Mesothelial cell of epicardium (in vitro differentiated cells): ENCODE measurements at regions not wholly inside any gene's neighbourhood (a gene's known extent, or its start where the extent isn't known, plus 50 kb on each side); places are given as distances from the start of the nearest gene placed in this dataset.

Experiments
- DNase-seq, 2 experiments: peaks; one replicate each; pipeline ENCODE4 v3.0.0; 2021; ENCODE audit warnings: low spot score in 2 of 2; ENCODE audit not compliant: unreplicated experiment in 2 of 2
- H3K27ac Mint-ChIP-seq: 2 replicates; pipeline ENCODE4 v1.8.0; 2021; ENCODE audit warnings: mixed read lengths
- H3K27me3 Mint-ChIP-seq: 2 replicates; pipeline ENCODE4 v1.8.0; 2021; ENCODE audit warnings: low read depth, mixed read lengths
- H3K36me3 Mint-ChIP-seq: 2 replicates; pipeline ENCODE4 v1.8.0; 2021; ENCODE audit warnings: mixed read lengths
- H3K4me1 Mint-ChIP-seq: 2 replicates; pipeline ENCODE4 v1.8.0; 2021; ENCODE audit warnings: mixed read lengths
- H3K4me3 Mint-ChIP-seq: 2 replicates; pipeline ENCODE4 v1.8.0; 2021; ENCODE audit warnings: mild to moderate bottlenecking, moderate library complexity, mixed read lengths
- H3K9me3 Mint-ChIP-seq: 2 replicates; pipeline ENCODE4 v1.8.0; 2021; ENCODE audit warnings: mixed read lengths
- TF ChIP-seq, protein P1 (sequence below): fragments of 200-600 bp; sonication (generic); IDR thresholded peaks from one replicate; pipeline ENCODE4 v1.5.0; 2021; ENCODE audit warnings: antibody characterized with exemption; ENCODE audit not compliant: unreplicated experiment

DNA sequence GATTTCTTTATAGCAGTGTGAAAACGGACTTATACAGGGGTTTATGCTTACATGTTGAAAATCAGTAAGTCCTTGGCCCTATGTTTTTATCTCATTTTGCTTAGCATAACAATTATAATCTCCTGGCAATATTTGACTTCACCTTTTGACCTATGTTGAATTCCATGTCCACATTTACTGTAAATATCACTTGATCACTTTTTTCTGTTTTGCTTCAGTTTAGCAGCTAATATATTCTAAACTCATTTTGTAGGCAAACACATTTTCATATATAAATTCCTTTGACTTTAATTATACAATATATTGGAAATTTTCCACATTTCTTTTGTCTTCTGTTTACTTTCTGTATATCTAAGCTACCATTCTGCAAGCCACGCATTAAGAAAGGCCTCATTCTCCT, 674.0 kb downstream of the MAT2B start:
- H3K27me3 Mint-ChIP-seq, result peaks cover 3% of the 10 kb centered on the region
- H3K9me3 Mint-ChIP-seq, result peaks cover 7% of the 10 kb centered on the region
- no peak for DNase-seq
- no peaks in the 10 kb centered on the region for H3K36me3 Mint-ChIP-seq
- H3K27ac Mint-ChIP-seq, result no peak overlapping the region
- H3K4me1 Mint-ChIP-seq, result peaks cover 10% of the 10 kb centered on the region
- H3K4me3 Mint-ChIP-seq, result no peak overlapping the region
- TF ChIP-seq, protein P1, sequence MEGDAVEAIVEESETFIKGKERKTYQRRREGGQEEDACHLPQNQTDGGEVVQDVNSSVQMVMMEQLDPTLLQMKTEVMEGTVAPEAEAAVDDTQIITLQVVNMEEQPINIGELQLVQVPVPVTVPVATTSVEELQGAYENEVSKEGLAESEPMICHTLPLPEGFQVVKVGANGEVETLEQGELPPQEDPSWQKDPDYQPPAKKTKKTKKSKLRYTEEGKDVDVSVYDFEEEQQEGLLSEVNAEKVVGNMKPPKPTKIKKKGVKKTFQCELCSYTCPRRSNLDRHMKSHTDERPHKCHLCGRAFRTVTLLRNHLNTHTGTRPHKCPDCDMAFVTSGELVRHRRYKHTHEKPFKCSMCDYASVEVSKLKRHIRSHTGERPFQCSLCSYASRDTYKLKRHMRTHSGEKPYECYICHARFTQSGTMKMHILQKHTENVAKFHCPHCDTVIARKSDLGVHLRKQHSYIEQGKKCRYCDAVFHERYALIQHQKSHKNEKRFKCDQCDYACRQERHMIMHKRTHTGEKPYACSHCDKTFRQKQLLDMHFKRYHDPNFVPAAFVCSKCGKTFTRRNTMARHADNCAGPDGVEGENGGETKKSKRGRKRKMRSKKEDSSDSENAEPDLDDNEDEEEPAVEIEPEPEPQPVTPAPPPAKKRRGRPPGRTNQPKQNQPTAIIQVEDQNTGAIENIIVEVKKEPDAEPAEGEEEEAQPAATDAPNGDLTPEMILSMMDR, result no peak

DNA sequence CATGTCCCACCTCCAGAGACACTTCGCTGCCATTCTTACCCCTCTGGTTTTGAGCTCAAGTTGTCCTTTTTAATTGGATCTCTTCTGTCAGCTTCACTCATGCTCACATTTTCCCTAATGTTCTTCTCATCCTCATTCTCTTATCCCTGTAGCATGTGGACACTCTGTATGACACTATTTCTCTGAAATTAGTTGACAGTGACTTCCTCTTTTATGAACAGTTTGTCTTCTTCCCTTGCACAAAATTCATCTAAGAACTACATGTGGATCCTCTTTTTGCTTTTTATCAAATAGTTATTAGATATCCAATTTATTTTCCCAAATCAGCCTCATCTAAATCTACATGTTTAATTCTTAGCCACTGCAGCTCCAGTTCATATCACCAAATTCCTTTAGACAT, 676.2 kb downstream of the MAT2B start:
- TF ChIP-seq, protein P1, result no peak

DNA sequence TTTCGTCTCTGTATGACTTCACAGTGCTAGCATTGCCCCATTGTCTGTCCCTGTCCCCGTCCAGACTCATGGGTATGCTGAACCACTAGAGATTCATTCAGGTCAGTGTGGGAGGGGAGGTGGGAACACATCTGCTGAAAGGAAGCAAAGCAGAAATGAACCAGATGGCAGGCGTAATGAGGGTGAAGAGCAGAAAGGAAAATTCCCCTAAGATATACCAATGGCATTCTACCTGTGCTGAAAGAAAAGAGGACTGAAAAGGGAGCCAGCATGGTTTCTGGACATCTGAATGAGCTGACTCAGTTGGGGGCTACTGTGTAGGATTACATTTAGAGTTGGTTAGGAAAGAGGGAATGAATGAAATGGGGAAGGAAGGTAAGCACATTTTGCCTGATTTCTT, 678.7 kb downstream of the MAT2B start:
- Mint-ChIP-seq H3K27me3 (no peaks in the 10 kb centered on the region), H3K36me3 (no peaks in the 10 kb centered on the region), H3K4me1 (peaks cover 21% of the 10 kb centered on the region), H3K4me3 (no peak overlapping the region), H3K9me3 (no peaks in the 10 kb centered on the region), H3K27ac (no peak overlapping the region)
- DNase-seq, result no peak
- TF ChIP-seq, protein P1, result no peak

More for the DNA sequence above, 676.2 kb downstream of the MAT2B start:
- no peak overlapping the region for H3K27ac Mint-ChIP-seq
- peaks cover 10% of the 10 kb centered on the region for H3K4me1 Mint-ChIP-seq
- no peak for DNase-seq
- no peaks in the 10 kb centered on the region for H3K36me3 Mint-ChIP-seq
- no peaks in the 10 kb centered on the region for H3K27me3 Mint-ChIP-seq
- peaks cover 7% of the 10 kb centered on the region for H3K9me3 Mint-ChIP-seq
- H3K4me3 Mint-ChIP-seq, result no peak overlapping the region

DNA sequence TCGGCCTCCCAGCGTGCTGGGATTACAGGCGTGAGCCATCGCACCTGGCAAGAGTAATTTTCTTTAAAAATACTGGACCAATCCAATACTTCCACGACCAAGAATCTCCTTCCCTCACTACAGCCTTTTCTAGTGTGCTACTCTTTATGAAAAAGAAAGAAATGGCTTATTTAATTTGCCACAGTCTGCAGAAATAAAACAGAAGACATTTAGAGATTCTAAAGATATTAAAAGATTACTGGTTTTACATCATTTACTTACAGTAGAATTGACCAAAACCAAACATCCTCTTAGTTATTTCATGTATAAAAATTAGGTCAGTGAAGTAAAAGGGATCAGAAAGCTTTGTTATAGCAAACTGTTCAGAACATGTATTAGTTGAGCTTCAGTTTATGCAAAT, 679.6 kb downstream of the MAT2B start:
- no peaks in the 10 kb centered on the region for H3K36me3 Mint-ChIP-seq
- TF ChIP-seq, protein P1, result no peak
- no peaks in the 10 kb centered on the region for H3K27me3 Mint-ChIP-seq
- DNase-seq, result no peak
- H3K4me3 Mint-ChIP-seq, result no peak overlapping the region
- peaks cover 20% of the 10 kb centered on the region for H3K4me1 Mint-ChIP-seq
- no peaks in the 10 kb centered on the region for H3K9me3 Mint-ChIP-seq
- H3K27ac Mint-ChIP-seq, result no peak overlapping the region

DNA sequence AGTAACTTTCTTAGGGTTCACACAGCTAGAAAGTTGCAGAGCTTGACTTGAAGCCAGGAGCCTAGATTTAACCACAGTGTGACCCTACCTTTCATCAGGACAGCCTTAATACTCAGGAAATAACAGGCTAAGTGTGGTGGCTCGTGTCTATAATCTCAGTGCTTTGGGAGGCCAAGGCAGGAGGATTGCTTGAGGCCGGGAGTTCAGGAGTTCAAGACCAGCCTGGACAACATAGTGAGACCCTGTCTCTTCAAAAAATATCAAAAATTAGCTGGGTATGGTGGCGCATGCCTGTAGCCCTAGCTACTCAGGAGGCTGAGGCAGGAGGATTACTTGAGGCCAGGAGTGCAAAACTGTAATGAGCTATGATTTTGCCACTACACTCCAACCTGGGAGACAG, 681.1 kb downstream of the MAT2B start:
- H3K4me1 Mint-ChIP-seq, result peaks cover 27% of the 10 kb centered on the region
- no peak for DNase-seq
- H3K36me3 Mint-ChIP-seq, result no peaks in the 10 kb centered on the region
- TF ChIP-seq, protein P1, result no peak
- H3K4me3 Mint-ChIP-seq, result no peak overlapping the region
- no peaks in the 10 kb centered on the region for H3K9me3 Mint-ChIP-seq
- no peaks in the 10 kb centered on the region for H3K27me3 Mint-ChIP-seq
- H3K27ac Mint-ChIP-seq, result no peak overlapping the region

DNA sequence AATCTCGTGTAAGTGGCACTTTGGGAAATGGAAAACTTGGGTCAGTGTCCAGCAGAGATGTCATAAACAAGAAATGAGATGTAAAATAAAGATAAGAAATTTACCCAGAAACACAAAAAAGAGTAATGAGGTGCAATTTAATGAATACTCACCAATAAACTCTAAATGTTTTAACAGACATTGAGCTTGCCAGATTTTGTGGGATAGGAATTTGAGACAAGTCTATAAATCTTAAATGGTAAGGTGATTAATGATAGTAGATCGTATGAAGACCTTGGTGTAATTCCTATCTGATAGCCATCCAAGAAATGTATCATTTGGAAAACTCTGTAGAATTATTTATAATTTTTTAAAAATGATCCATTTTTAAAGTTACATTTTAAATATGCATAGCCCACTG, 682.4 kb downstream of the MAT2B start:
- H3K36me3 Mint-ChIP-seq, result no peaks in the 10 kb centered on the region
- TF ChIP-seq, protein P1, result no peak
- H3K27ac Mint-ChIP-seq, result no peak overlapping the region
- no peak for DNase-seq
- no peaks in the 10 kb centered on the region for H3K27me3 Mint-ChIP-seq
- no peaks in the 10 kb centered on the region for H3K9me3 Mint-ChIP-seq
- peaks cover 33% of the 10 kb centered on the region for H3K4me1 Mint-ChIP-seq
- no peak overlapping the region for H3K4me3 Mint-ChIP-seq
